CD4-positive, alpha-beta T cell treated with Interleukin-15 for 1 hour (primary cell): ENCODE measurements at regions not wholly inside any gene's neighbourhood (a gene's known extent, or its start where the extent isn't known, plus 50 kb on each side); places are given as distances from the start of the nearest gene placed in this dataset.

Experiments used
- DNase-seq: peaks from one replicate; pipeline ENCODE4 v3.0.0-alpha.2; 2020

DNA sequence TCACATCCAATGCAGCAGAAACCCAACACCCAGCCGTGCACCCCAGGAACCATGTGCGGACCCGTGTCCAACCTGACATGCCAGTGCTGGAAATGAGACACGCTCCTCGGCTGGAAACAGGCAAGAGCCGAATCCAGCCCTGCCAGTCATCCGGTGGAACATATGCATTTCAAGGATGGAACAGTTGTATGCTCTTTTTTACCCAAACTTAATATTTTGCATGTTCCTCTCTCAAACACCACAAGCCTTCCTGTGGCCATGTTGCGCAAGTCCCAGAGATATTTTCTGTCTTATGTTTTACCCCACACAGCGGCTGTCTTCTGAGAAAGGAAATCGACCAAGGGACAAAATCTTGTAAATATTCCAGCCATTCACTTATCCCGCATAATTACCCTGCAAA is 196.9 kb downstream of the BCL11B start:
- DNase-seq: no peak

DNA sequence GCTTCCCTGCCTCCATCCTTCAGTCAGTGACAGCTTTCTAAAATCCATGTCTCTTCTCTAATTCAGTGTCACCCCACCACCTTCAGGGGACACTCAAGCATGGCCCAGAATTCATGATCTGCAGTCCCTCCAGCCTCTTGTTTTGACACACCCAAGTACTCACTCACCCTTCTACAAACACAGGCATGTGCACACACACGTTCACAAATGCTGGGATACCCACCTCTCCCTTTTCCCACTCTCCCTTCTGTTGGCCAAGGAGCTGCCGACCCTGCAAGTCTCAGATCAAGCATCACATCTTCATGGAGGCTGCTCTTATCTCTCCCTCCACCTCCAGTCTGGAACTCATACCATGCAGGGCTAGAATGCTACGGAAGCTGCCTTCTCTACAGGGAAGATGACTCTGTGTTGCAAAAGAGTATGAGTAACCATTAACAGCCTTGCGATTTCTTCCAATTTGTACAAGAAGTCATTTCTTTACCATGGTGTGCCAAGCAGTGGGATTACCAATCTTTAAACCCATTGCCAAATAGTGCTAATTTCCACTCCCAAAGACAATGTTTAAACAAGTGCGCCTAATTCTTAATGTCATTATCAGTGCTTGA is 196.1 kb downstream of the BCL11B start:
- no peak for DNase-seq

DNA sequence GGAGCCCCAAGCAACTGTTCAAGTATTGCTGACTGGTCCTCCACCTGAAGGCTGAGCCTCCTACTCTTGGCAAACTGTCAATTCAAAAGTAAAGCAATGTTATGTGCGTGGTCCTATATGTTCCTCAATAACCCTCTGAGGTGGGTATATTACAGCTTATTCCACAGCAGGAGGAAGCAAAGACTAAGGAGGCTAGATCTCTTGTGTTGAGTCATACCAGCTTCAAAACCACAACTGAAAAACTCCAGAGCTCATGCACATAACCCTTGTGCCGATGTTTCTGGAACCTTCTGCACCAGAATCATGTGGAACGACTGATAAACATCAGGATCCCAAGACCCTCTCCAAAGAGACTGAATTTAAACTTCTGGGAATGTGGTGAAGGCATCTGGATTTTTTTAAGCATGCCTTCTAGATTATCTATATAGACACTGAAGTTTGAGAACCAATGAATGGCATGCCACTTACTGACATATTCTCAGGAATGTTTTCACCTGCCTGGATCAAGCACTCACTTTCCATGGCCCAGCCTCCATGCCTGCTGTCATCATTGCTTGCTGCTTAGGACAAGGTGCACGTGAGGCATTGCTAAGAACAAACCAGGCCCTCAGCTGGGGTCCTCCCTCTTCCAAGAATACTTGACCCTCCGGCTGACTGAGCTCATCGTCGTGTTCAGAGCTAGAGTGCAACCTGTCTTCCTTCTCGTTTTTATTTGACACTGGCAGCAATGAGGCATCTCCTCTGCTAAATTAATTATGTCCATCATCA is 194.7 kb downstream of the BCL11B start:
- no peak for DNase-seq

DNA sequence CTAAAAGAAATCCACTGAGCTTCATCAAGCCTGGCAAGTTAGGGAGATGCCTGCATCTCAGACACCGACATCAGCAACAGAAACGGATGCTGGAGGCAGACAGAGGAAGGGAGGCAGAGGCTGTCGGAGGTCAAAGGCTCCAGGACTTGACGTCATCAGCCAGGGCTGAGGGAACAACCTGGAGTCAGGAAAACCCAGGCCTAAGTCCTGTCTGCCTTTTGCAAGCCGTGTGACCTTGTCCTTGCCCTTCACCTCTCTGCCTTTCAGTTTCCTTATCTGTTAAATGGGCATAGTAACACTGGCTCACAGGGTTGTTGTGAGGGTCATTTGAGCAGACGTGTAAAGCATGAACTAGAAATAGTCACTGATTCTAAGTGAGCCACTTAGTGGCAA is 194.2 kb downstream of the BCL11B start:
- DNase-seq: no peak

DNA sequence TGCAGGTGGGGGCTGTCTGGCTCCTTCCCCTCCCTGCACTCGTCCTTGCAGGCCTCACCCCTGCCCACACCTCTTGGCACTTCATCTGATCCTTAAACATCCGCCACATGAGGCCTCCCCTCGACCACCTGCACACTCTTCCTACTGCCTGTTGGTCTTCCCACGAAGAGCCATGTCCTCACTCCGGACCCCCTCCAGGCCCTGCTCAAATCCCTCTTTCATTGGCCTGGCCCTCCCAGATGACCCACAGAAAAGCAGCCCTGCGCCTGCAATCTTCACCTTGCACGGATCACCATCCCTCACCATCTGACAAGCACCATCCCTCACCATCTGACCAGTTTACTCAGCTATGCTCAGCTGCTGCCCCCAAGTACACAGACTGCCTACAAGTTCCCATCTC is 193.6 kb downstream of the BCL11B start:
- no peak for DNase-seq

DNA sequence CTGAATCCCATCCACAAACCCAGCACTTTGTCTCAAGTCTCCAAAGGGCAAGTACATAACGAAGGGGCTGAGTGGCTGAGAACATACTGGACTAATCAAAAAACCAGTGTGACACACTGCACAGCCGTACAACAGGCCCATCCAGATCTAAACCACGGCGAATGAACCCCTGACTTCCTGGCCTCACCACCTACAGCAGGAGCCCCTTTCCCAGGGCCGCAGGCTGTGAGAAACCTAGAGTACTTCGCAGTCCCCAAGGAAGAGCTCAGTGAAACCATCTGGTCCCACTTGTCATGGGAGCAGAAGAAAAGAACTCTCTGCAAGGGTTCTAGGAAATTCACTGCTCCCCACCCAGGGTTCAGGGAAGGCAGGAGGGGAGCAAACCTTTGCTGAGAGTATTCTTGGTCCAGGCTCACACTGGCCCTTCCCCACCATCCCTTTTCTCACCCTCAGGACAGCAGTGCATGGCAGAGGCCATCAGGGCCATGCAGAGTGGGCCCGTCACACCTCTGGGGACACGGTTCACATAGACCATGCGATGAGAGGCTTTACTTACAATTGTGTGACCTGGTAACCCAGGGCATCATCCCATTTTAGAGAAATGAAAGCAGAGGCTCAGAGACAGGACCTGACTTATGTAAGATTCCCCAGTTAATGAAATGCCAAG is 192.8 kb downstream of the BCL11B start:
- no peak for DNase-seq

DNA sequence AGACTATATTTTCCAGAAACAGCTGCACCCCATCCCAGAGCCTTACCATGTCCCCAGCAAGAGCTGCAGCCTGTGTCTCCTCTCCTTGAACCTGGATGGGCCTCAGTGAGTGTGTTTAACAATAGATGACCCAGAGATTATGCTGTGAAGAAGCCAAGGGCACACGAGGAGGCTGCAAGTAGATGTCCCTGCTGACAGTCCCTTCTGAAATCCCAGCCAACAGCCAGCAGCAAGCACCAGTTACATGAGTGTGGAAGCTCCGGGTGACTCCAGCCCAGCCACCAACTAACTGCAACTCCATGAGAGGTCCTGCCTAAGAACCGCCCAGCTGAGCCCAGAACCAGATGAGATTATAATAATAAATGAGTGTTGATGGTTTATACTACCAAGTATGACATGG is 191.7 kb downstream of the BCL11B start:
- DNase-seq: no peak

DNA sequence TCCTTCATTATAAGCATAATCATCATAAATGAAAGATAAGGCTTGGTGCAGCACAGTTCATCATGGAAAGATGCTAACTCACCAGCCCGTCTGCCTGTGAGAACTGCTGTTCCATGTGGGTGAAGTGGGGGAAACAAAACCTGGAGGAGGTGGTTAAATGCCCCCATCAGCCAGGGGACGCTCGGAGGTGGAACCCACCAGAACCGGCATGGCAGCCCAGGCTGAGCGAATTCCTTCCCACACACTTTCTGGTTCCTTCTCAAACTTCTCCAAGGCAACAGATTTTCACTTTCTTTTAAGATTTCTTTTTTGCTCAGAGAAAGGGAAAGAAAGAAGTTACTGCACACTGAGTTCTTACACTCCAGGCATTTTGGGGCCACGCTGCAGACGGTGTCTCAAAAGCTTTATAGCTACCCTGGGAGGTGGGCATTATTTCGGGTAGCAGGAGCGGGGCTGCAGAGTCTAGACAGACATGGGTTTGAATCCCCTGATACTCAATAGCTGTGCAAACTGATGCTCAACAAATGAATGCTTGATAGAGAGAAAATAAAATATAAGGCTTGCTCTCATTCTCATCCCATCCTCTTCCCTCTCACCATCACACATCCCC is 190.7 kb downstream of the BCL11B start:
- no peak for DNase-seq

DNA sequence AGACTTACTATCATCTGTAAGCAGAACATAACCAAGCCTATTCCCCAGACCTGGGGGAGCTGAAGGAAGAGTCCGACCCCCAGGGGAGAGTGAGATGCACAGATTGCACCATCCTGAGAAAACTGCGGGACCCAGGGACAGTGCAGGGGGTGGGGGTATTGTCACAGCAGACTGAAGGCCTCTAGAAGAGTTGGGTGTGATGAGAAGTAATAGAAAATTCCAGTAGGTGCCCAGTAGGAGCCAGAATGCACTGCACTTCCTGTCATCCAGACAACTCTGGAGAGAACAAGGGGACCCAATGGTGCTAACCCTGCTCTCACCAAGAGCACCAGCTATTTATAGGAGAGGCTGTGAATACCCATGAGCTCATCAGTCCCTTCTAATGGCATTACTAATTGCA is 190.1 kb downstream of the BCL11B start:
- no peak for DNase-seq

DNA sequence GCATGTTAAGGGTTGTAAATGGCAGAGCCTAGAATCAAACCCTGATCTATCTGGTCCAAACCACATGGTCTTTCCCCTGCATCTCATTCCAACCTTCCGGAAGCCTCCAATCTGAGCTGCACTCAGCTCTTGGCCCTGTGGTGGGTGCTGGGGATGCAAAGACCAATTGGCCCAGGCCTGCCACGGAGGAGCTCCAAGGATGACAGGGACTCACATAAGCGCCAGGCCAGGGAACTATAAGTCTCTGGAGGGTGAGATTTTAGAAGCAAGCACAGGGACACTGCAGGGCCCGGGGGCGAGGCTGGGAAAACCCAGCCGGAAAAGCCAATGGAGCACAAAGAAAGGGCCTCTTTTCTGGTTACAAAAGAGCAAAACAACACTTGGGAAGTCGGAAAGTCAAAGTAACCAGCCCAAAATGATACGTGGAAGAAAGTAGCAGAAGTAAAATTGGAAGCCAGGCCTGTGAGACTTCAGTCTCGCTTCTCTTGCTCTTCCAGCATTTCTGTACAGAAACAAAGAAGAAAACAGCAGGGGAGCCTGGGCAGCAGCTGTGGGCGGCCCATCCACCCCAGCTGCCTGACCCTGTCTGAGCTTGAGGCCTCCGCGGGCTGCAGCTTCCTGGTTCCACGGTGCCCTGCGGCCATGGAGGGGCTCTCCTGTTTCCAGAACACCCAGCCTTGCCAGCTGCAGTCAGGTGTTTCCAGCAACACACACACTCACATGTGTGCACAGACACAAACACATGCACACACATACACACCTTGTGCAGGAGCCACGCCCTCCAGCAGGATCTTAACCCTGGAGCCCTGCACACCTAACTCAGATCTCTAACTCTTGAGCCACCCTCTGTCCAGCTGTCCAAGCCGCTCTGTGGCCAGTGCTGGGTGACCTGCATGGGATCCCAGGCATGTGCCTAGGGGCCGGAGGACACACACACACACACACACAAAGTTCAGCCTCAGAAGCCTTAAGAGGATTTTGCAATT is 178.2 kb downstream of the BCL11B start:
- DNase-seq: no peak

DNA sequence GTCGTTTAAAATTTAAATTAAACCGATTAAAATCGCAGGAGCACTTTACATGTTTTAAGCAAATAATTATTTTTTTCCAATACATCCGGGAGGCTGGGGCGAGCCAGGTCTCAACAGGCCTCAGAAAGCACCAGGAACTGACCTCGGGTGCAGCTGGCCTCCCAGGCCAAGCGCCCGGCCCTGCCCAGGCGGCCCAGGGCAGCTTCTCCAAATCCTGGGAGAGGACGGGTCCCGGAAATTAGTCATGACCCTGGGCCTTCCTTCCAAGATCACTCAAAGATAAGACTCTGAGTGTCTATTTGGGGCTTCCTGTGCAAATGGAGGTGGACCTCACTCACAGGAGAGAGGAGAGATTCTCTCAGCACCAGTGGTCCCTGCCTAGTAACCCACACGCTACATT is 177.1 kb downstream of the BCL11B start:
- DNase-seq: no peak

DNA sequence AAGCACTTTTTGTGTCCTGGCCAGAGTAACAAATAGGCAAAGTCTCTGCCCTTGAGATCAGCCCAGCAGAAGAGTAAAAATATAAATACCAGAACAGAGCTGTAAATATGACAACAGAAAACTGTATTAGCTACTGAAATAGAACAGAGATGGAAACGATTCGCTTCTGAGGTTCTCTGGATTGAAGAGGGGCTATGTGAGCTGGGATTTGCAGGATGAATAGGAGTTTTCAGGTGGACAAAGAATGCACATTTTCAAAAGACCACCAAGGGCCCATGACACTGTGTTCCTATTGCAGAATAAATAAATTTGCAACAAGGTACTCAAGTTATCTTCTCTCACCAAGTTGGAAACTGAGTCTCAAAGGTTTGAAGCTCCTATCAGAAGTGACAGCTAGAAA is 176.6 kb downstream of the BCL11B start:
- no peak for DNase-seq

DNA sequence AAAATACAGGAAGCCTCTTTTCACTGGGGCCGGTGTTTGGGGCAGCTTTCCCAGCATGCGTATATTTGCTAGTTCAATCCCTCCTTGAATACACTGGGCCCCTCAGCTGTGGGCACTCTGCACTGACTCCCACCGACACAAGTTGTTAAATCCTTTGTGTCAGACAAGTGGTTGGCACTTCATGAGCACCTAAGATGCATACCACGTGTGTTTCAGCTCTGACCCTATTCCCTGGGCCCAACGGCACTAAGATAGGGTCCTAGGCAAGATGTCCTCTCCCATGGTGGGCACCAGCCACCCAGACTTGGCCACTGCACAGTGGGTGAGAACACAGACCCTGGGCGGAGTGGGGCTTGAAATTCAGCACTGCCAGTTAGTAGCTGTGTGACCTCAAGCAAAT is 173.8 kb downstream of the BCL11B start:
- no peak for DNase-seq

DNA sequence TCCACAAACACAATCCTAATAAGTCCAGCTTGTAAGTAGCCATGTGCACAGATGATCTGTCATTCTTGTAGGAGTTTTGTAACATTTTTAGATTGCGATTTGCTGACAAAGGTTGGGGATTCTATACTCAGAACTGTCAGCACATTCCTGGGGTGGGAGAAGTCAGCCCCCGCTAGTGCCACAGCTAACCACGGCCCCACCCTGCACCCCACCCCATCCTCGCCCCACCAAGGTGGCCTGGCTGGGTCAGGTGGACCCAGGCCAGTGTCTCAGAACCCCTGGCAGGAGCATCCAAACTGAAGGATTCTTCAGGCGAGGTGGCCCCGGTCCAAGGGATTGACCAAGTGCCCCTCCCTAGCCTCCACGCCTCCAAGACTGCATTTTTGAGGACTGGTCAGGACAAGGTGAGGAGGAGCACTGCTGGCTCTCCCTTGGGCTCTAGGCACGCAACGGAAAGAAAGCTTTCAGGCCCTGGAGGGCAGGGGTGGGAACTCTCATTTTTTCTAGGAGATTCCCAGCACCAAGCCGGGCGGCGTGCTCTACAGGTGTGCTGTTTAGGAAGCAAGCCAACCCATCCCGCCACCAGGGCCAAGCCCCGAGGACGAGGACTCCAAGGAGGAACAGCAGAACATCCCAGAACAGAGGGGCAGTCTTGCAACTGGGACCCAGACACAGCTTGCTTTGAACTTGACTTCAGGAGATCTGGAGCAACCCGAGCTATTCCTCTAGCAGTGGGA is 172.8 kb downstream of the BCL11B start:
- no peak for DNase-seq

DNA sequence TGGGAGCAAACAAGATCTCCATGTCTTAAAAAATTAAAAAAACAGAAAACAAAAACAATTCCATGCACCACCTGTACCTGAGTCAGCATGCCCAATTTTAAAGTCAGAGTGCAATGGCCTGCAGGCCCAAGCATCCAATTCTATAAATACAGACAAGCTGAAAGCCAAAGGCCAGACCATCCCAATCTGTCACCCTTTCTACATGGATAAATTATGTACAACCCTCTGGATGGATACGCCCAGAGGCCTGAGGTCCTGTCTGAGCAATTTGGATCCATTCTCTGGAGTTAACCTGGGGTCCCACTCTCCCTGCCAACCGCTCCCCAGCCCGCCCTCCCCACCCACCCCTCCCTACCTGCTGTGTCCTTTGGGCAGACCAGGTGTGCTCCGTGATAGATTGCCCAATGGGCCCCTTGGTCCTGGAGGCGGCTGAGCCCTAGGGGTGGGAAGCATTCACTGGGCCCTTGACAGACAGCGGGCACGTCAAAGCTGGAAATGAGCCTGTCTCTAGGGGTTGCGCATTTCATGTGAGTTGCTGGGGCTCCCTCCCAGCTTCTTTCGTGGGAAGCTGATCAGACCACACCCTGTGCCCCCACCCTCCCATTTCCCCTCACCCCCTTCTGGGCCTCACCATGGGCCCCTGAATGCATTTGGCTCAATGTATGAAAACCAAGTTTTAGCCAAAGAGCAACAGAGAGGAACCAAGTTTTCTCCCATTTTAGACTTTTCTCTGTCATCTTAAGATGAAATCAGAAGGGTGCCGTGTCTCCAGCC is 171.3 kb downstream of the BCL11B start:
- DNase-seq: no peak

DNA sequence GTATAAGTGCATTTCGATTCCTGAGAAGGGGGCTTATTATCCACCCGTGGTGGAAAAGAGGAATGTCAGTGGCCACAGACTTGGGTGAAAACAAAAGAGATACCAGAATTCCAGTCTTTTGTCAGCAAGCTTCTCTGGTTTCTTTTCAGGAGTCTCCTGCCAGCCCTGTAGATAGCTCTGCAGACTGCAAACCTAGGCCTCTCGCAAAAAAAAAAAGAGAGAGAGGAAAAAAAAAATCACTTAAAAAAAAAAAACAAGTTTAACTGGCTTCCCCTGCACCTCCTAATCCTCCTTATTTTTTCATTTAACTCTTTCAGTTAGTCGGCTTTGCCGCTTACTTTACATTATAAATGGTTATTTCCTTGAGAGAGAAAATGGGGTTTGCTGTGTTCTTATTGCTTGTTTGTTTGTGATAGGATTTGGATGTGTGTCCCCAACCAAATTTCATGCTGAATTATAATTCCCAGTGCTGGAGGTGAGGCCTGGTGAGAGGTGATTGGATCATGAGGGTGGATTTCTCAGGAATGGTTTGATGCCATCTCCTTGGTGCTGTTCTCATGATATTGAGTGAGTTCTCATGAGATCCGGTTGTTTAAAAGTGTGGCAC is 170.0 kb downstream of the BCL11B start:
- DNase-seq: no peak

DNA sequence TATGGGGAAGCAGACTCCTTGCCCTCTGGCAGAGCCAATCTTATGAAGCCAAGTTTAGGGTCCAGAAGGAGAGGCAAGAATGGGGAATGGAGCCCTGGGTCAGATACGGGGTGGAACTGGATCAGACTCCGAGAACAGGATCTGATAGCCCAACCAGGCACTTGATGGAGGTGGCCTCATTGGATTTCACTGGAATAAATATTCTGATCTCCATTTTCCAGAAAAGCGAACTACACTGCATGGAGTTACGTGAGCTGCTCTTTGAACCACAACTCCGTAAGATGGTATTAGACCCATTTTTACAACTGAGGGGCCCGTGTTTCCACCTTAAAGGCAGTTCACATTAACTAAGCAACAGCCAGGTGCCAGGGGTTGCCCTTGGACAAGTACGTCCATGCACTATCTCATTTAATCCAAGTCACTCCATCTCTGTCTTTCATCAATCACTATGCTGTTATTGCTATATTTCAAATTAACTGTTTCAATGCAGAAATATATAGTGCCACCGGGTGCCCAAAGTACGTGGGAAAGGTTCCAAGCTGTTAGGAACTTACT is 155.2 kb downstream of the BCL11B start:
- no peak for DNase-seq

DNA sequence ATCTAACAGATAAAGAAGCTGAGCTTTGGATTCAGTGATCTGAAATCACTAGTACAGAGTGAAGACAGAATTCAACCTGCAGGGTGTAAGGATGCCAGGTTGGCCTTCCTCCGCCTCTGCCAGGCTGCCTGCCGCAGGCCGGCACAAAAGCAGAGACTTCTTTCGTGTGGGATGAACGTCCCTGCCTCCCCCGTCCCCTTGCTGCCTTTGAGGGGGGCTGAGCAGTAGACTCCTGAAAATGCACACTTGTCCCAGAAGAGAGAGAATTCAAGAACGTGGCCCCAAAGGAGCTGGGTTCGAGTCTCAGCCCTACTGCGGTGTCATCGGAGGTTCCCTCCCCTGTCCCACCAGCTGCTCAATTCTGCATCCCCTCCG is 154.3 kb downstream of the BCL11B start:
- DNase-seq: no peak

DNA sequence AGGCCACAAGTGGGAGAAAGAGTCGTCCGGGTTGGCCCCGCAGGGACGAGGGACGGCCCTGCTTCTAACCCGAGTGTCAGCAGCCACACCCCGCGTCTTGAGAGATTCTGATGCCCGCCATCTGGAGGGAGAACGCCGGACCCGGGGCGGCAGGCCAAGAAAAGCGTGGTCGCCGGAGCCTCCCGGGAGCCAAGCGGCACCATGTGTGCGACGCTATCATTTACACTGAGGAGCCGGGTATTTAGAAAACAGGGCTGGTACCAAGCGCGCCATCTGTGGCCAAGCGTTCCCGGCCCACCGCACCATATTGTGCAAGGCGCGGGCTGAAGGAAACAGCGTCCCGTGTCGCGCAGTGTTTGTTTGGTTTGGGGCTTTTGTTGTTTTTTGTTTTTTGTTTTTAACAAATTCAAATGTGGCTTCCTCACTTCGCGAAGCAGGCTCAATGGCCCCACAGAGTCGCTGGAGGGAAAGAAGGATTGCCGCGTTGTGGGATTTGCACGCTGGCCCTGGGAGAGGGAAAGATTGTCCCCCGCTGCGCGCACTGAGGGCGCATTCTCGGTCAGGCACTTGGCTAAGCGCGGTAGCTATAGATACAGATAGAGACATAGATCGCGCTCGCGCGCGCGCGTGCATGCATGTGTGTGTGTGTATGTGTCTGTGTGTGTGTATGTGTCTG is 153.8 kb downstream of the BCL11B start:
- no peak for DNase-seq

DNA sequence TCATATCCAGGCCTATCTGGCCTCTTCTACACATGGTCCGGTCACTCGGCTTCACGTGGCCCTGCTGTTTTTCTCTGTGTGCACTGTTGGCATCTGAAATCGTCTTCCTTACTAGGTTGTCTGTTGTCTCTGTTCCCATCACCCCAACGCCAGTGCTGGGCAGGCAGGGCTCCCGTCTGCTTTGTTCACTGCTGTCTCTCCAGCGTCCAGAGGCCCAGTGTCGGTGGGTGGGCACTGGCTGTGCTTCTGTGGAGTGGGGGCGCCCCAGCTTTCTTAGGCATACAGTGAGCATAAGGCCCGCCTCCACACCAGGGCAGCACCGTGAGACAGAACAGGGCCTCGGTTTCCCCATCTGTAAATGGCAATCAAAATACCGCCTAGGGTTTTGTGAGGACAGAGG is 153.1 kb downstream of the BCL11B start:
- DNase-seq: no peak
